GM23338 (cell line): ENCODE measurements at regions not wholly inside any gene's neighbourhood (a gene's known extent, or its start where the extent isn't known, plus 50 kb on each side); places are given as distances from the start of the nearest gene placed in this dataset.

ENCODE experiments used
- CTCF ChIP-seq, 2 experiments: fragments of 200-600 bp in 1 of 2; sonication (generic) in 1 of 2; conservative IDR thresholded peaks; 2 replicates each; pipeline versions ENCODE4 v1.5.1 to v1.6.1; 2016 to 2017; ENCODE audit warnings: antibody characterized with exemption in 2 of 2, low read depth in 2 of 2, mild to moderate bottlenecking in 2 of 2, moderate library complexity in 1 of 2
- EZH2phosphoT487 ChIP-seq: fragments of 200-600 bp; sonication (generic); IDR thresholded peaks from one replicate; pipeline ENCODE4 v1.8.1; 2018; ENCODE audit warnings: antibody characterized with exemption; ENCODE audit not compliant: unreplicated experiment
- POLR2AphosphoS5 ChIP-seq: IDR thresholded peaks from 2 replicates; pipeline ENCODE4 v1.6.1; 2016; ENCODE audit warnings: antibody characterized with exemption, low read depth

GRCh38 chr3:166955201-166955939, 424.7 kb downstream of the ZBBX start:
- TF ChIP-seq CTCF (conservative IDR thresholded peaks at IDR 0.05; ENCODE audit: low read depth in 2 of 2) (no peak), POLR2AphosphoS5 (no peak), EZH2phosphoT487 (no peak)
